ENCODE measurements at regions not wholly inside any gene's neighbourhood (a gene's known extent, or its start where the extent isn't known, plus 50 kb on each side); places are given as distances from the start of the nearest gene placed in this dataset.

DNA sequence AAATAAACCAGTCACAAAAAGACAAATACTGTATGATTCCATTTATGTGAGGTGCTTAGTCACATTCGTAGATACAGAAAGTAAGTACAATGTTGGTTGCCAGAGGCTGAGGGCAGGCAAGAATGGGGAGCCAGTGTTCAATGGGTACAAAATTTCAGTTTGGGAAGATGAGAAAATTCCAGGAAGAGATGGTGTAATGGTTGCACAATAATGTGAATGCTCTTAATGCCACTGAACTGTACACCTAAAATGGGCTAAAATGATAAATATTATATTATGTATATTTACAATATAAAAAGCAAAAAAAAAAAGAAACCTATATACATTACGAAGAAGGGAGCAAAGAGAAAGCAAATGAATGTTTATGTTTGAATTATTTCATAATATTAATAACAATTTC, 329.0 kb downstream of the C11orf87 start:
- no peak for DNase-seq (ENCODE audit: low read depth)

- no peak for DNase-seq (ENCODE audit: low read depth)
Observed at GRCh38 chr11:109752212-109752825, 330.3 kb downstream of the C11orf87 start.

DNA sequence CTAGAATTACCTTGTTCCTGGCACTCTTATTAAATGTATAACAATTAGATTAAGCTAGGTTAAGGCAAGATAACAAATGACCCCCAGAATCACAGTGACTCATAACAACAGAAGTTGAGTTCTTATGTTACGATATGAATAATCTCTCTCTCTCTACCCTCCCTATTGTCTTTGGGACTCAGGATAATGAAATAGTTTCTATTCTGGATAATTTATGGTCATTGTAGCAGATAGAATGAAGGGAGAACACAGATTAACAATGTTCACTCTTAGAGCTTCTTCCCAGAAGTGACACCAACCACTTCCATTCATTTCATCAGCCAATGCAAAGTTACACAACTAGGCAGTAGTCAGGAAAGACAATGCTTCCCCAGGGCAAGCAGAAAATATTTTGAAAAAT, 334.5 kb downstream of the C11orf87 start:
- DNase-seq (ENCODE audit: low read depth): no peak

DNA sequence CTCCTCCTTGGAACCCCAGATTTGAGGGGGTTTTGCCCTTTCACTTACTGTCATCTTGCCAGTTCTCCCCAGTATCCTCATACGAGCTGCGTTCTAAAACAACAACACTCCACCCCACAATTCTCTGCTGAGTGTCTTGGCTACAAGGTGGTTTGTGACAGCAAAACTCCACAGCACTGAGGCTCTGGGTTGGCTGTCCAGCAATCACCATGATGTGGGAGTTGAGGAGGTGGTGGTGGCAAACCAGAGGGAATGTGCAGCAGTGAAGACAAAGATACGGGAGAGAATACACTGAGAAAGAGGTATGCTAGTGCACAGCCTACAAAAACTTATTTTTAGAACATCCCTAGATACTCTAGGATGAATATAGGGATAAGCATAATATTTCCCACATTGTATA, 335.0 kb downstream of the C11orf87 start:
- DNase-seq (ENCODE audit: low read depth): no peak

GRCh38 chr11:109762546-109762945, 330.6 kb upstream of the ZC3H12C start:
- no peak for DNase-seq (ENCODE audit: low read depth)

DNA sequence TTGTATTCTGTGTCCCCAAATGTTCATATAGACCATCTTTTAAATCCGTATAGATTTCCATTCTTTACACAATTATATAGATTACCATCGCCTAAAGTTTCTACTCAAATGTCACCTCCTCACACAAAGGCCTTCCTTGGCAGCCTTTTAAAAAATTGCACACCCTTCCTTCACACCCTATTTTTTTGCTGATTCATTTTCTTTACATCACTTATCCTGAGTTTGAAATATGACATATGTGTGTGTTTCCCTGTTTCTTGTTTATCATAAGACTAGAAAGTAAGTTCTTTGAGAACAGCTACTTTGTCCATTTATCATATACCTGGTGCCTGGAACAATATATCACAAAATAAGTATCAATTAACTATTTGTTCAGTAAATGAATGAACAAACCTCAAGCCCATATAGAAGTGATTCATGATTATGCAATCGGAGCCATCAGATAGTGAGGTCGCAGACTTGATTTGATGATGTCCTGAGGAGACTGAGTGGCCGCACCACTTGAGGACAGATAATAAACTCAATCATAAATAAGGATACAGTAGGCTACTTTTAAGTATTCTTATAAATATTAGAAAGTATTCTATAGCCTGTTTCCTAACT, 327.4 kb upstream of the ZC3H12C start:
- DNase-seq (ENCODE audit: low read depth): no peak

GRCh38 chr11:109769858-109770257, 323.3 kb upstream of the ZC3H12C start:
- no peak for DNase-seq (ENCODE audit: low read depth)

- no peak for DNase-seq (ENCODE audit: low read depth)
Observed at GRCh38 chr11:109770323-109770722, 322.9 kb upstream of the ZC3H12C start.

DNA sequence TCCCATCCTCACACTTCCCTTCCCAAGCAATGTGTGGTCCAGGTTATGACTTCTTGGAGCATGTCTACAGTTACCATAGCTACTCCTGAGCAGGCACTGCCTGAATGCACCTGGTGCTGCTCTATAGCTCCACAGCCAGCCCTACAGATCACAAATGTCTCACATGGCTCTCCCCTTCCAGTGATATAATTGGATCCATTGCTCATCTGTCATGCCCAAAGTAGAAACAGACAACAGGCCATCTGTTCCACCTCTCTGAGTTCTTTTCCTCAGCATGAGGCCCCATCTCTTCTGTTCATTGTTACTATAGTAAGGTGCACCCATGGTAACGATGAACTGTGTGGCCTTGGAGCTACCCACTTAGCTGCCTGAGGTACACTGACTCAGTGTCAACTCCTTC, 320.3 kb upstream of the ZC3H12C start:
- no peak for DNase-seq (ENCODE audit: low read depth)

- DNase-seq (ENCODE audit: low read depth): no peak
Observed at GRCh38 chr11:109775686-109776085, 317.5 kb upstream of the ZC3H12C start.

DNA sequence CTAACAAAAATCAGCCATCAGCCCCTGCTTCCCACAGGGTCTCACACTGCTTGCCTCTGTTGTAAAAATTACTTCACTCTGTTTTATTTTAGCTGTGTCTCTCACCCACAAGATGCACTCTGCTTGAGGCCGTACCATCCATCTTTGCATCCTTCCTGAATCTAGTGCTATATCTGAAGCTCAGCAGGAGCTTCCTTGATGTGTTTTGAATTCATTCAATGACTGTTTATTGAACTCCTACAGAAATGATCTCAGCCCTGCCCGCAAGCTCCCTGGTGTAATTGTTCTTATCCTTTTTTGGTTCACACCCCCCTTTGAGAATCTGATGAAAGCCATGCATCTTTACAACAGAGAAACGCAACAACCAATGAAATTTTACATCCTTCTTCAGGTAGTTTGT, 310.2 kb upstream of the ZC3H12C start:
- no peak for DNase-seq (ENCODE audit: low read depth)

GRCh38 chr11:109783840-109784239, 309.4 kb upstream of the ZC3H12C start:
- DNase-seq (ENCODE audit: low read depth): no peak

DNA sequence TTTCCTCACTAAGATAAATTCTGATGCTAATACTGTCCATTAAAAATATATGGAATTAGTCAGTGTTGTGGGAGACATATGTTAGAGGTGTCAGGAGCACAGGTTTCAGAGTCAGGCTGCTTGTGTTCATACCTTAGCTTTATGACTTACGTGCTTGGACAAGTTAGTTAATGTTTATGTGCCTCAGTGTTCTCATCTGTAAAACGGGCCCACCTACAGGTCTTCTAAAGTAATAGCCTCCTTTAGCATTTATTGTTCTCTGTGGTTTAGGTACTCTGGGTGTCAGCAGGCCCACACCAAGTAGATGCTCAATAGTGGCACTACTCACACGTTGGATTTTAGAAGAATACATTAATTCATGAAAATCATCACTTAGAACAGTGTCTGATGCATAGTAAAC, 308.7 kb upstream of the ZC3H12C start:
- no peak for DNase-seq (ENCODE audit: low read depth)

DNA sequence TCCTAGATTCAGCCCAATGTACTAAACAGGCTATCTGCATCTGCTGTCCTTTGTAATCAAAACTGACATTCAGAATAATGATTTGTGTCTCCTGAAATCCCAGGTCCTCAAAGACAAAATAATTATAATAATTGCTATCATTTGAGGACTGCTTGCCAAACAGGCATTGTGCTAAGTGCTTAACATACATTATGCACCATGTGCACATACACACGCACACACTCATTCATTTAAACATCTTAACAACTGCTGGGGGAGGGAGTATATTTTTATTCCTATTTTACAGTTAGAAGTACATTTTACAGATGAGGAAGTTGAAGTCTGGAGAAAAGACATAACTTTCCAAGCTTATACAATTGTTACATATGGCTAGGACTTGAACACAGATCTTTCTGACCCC, 308.0 kb upstream of the ZC3H12C start:
- DNase-seq (ENCODE audit: low read depth): no peak

GRCh38 chr11:109785714-109786113, 307.5 kb upstream of the ZC3H12C start:
- DNase-seq (ENCODE audit: low read depth): no peak

- DNase-seq (ENCODE audit: low read depth): no peak
Observed at GRCh38 chr11:109788948-109789490, 304.2 kb upstream of the ZC3H12C start.

GRCh38 chr11:109789901-109790300, 303.3 kb upstream of the ZC3H12C start:
- DNase-seq (ENCODE audit: low read depth): no peak

DNA sequence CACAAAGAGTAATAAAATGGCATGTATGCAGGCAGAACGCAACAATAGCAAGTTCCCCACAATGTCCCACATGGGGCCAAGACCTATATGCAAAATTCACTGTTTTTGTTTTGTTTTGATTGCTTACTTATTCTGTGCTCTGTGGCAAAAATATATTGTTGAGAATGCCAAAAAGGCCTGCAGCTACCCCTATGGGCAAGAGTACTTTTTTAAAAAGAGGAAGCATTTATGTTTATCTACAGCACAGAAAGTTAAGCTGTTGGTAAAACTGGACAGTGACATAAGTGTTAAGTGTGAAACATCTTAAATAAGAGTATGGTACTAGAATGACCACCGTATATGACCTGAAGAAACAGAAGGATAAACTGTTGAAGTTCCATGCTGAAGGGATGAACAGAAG, 301.9 kb upstream of the ZC3H12C start:
- DNase-seq (ENCODE audit: low read depth): no peak

DNA sequence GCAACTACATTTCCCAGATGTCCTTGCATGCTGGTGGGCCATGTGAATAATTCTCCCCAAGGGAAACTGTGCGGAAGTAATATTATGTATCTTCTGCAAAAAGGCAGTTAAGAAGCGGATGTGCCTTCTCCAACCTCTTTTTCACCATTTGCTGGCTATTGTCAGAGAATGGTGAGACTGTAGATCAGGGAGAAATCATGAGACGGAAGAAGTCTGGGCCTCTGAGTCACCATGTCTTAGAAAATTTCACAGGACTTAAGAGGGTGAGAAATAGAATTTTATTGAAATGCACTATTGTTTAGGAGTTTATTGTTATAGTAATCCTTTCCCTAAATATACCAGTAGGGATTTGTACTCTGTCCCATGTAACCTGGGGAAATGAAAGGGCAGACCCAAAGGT, 298.7 kb upstream of the ZC3H12C start:
- no peak for DNase-seq (ENCODE audit: low read depth)

GRCh38 chr11:109795234-109795633, 298.0 kb upstream of the ZC3H12C start:
- DNase-seq (ENCODE audit: low read depth): no peak

- no peak for DNase-seq (ENCODE audit: low read depth)
Observed at GRCh38 chr11:109796253-109796652, 296.9 kb upstream of the ZC3H12C start.

GRCh38 chr11:109798521-109798920, 294.7 kb upstream of the ZC3H12C start:
- no peak for DNase-seq (ENCODE audit: low read depth)

DNA sequence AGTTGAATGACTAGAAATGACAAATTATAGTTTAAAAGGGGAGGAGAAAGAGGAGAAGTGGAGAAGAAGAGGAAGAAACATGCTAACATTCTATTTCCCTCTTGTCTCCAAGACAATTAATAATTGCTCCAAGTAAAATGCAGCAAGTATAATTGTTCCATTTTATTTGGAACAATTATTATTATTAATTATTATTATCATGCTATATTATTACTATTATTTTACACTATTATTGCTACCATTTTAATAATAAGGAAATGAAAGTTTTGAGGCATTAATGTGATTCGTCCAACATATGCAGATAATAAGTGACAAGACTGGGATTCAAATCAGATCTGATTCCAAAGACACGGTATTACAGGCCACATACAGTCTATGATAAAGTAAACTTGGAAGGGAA, 293.6 kb upstream of the ZC3H12C start:
- no peak for DNase-seq (ENCODE audit: low read depth)

DNA sequence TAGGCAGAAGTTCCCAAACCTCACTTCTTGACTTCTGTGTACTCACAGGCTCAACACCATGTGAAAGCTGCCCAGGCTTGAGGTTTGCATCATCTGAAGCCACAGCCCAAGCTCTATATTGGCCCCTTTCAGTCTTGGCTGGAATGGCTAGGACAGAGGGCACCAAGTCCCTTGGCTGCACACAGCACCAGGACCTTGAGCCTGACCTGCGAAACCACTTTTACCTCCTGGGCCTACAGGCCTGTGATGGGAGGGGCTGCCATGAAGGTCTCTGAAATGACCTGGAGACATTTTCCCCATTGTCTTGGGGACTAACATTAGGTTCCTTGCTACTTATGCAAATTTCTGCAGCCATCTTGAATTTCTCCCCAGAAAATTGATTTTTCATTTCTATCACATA, 288.3 kb upstream of the ZC3H12C start:
- DNase-seq (ENCODE audit: low read depth): no peak
